Panc1 (cell line): ENCODE measurements at regions not wholly inside any gene's neighbourhood (a gene's known extent, or its start where the extent isn't known, plus 50 kb on each side); places are given as distances from the start of the nearest gene placed in this dataset.

Experiments used
- ATAC-seq: fragments of 200-7000 bp; cut with Tn5 transposase; 2 replicates; pipeline ENCODE4 v1.9.1; 2020; ENCODE audit warnings: mild to moderate bottlenecking, moderate library complexity
- BruUV-seq: library from RNA; stranded (reverse); fragments of 400-500 nt; replicated peaks from 2 replicates; lab custom pipeline; 2021; lab: Mats Ljungman, UMichigan
- CTCF ChIA-PET: fragments of 300-600 bp; sonication (Branson Sonifier 250); formaldehyde crosslinking; loops from one replicate; lab custom pipeline; 2022; ENCODE audit warnings: antibody characterized with exemption; lab: Charles Lee
- POLR2A ChIA-PET: fragments of 300-600 bp; sonication (Branson Sonifier 250); formaldehyde crosslinking; loops from one replicate; lab custom pipeline; 2022; ENCODE audit warnings: antibody characterized with exemption; lab: Charles Lee
- DNase-seq: peaks from one replicate; pipeline ENCODE4 v3.0.0-alpha.2; 2010; ENCODE audit warnings: low read depth, low spot score
- H3K27ac ChIP-seq: 2 replicates; pipeline ENCODE4 v1.5.1; 2011; ENCODE audit warnings: mild to moderate bottlenecking, low read length, inconsistent platforms
- H3K27me3 ChIP-seq: fragments of 200-500 bp; sonication (Bioruptor generic); 2 replicates; pipeline ENCODE4 v1.6.0; 2014; ENCODE audit warnings: low read length, inconsistent platforms; ENCODE audit not compliant: control insufficient read depth, insufficient read depth
- H3K36me3 ChIP-seq: fragments of 200-500 bp; sonication (Bioruptor generic); 2 replicates; pipeline ENCODE4 v1.5.1; 2014; ENCODE audit warnings: inconsistent platforms, mild to moderate bottlenecking, low read length, moderate library complexity; ENCODE audit not compliant: control insufficient read depth, insufficient read depth
- H3K4me1 ChIP-seq: 2 replicates; pipeline ENCODE4 v1.5.1; 2011; ENCODE audit warnings: inconsistent platforms, mild to moderate bottlenecking, low read length, moderate library complexity; ENCODE audit not compliant: control insufficient read depth, insufficient read depth
- H3K4me3 ChIP-seq, 2 experiments: 2 replicates each; pipeline ENCODE4 v1.5.1; 2011 to 2012; ENCODE audit warnings: low read depth in 2 of 2, low read length in 2 of 2, mild to moderate bottlenecking in 2 of 2, inconsistent platforms in 1 of 2, moderate library complexity in 1 of 2
- H3K9me3 ChIP-seq: fragments of 200-500 bp; sonication (Bioruptor generic); 2 replicates; pipeline ENCODE4 v1.5.1; 2014; ENCODE audit warnings: low read depth, mild to moderate bottlenecking, inconsistent platforms, low read length, moderate library complexity; ENCODE audit not compliant: control insufficient read depth, insufficient read depth
- POLR2AphosphoS5 ChIP-seq: IDR thresholded peaks from 2 replicates; pipeline ENCODE4 v1.6.1; 2012; ENCODE audit warnings: mild to moderate bottlenecking, low read depth, low read length, moderate library complexity
- SIN3A ChIP-seq: IDR thresholded peaks from 2 replicates; pipeline ENCODE4 v1.6.1; 2012; ENCODE audit warnings: low read depth, mild to moderate bottlenecking, low read length, moderate library complexity, borderline replicate concordance; ENCODE audit not compliant: insufficient read depth
- TCF7L2 ChIP-seq: IDR thresholded peaks from 2 replicates; pipeline ENCODE4 v1.6.1; 2011; ENCODE audit warnings: mild to moderate bottlenecking, low read depth, low read length, inconsistent platforms
- in situ Hi-C: cut with HindIII; loops from 2 replicates; pipeline ENCODE4 v1.10.0; 2016; ENCODE audit warnings: low sequenced_read_pairs, low pct_unique_long_range_greater_than_20kb
- intact Hi-C: fragments of 100-400 bp; cut with micrococcal nuclease; formaldehyde crosslinking; loops from one replicate; pipeline ENCODE4 v1.10.0; 2022; ENCODE audit not compliant: unreplicated experiment
- TF ChIP-seq, protein P1 (sequence below), 2 experiments: IDR thresholded peaks; 2 replicates each; pipeline ENCODE4 v1.6.1; 2011 to 2012; ENCODE audit warnings: low read depth in 2 of 2, control low read depth in 1 of 2, low read length in 1 of 2, mild to moderate bottlenecking in 1 of 2, moderate library complexity in 1 of 2; ENCODE audit not compliant: insufficient read depth in 1 of 2
- TF ChIP-seq, protein P2 (sequence below): fragments of 450-650 bp; IDR thresholded peaks from 2 replicates; pipeline ENCODE4 v1.5.1; 2017; ENCODE audit warnings: mild to moderate bottlenecking

DNA sequence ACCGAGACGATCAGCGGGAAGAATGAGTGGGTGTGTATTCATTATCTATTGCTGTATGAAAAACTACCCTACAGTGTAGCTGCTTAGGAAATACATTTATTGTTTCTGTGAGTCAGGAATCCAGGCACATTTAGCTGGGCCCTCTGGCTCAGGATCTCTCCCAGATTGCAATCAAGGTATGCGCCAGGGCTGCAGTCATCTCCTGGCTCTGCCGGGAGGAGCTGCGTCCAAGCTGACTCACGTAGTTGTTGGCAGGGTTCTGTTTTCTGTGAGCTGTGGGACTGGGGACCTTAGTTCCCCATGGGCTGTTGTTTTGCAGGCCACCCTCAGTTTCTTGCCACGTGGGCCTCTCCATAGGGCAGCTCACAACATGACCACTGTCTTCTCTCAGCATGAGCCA, 68.2 kb upstream of the FUCA2 start:
- in situ Hi-C loops: no loop called here
- H3K4me1 ChIP-seq: peaks cover 8% of the 10 kb centered on the region; the same call in 1 of the 2 replicates
- ChIA-PET POLR2A (interaction anchor here (1.1 kb wide), 1 partner anchor 91 kb away, joined by 10 read pairs; no protein-coding TSS in a partner anchor), CTCF (no interaction called here)
- TF ChIP-seq, protein P1, sequence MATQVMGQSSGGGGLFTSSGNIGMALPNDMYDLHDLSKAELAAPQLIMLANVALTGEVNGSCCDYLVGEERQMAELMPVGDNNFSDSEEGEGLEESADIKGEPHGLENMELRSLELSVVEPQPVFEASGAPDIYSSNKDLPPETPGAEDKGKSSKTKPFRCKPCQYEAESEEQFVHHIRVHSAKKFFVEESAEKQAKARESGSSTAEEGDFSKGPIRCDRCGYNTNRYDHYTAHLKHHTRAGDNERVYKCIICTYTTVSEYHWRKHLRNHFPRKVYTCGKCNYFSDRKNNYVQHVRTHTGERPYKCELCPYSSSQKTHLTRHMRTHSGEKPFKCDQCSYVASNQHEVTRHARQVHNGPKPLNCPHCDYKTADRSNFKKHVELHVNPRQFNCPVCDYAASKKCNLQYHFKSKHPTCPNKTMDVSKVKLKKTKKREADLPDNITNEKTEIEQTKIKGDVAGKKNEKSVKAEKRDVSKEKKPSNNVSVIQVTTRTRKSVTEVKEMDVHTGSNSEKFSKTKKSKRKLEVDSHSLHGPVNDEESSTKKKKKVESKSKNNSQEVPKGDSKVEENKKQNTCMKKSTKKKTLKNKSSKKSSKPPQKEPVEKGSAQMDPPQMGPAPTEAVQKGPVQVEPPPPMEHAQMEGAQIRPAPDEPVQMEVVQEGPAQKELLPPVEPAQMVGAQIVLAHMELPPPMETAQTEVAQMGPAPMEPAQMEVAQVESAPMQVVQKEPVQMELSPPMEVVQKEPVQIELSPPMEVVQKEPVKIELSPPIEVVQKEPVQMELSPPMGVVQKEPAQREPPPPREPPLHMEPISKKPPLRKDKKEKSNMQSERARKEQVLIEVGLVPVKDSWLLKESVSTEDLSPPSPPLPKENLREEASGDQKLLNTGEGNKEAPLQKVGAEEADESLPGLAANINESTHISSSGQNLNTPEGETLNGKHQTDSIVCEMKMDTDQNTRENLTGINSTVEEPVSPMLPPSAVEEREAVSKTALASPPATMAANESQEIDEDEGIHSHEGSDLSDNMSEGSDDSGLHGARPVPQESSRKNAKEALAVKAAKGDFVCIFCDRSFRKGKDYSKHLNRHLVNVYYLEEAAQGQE (IDR thresholded peaks at IDR 0.05; ENCODE audit: insufficient read depth in 1 of 2, low read depth in 2 of 2, low read length in 1 of 2): no peak
- TF ChIP-seq POLR2AphosphoS5 (no peak), TCF7L2 (no peak), SIN3A (no peak)
- TF ChIP-seq, protein P2, sequence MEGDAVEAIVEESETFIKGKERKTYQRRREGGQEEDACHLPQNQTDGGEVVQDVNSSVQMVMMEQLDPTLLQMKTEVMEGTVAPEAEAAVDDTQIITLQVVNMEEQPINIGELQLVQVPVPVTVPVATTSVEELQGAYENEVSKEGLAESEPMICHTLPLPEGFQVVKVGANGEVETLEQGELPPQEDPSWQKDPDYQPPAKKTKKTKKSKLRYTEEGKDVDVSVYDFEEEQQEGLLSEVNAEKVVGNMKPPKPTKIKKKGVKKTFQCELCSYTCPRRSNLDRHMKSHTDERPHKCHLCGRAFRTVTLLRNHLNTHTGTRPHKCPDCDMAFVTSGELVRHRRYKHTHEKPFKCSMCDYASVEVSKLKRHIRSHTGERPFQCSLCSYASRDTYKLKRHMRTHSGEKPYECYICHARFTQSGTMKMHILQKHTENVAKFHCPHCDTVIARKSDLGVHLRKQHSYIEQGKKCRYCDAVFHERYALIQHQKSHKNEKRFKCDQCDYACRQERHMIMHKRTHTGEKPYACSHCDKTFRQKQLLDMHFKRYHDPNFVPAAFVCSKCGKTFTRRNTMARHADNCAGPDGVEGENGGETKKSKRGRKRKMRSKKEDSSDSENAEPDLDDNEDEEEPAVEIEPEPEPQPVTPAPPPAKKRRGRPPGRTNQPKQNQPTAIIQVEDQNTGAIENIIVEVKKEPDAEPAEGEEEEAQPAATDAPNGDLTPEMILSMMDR: no peak
- no peak overlapping the region for H3K27ac ChIP-seq
- H3K4me3 ChIP-seq: no peak overlapping the region
- ATAC-seq (peak; percentile 73; the same call in 1 of the 2 replicates), DNase-seq (no peak)
- intact Hi-C loops: loop anchor here (5.0 to 10.0 kb wide), 4 partner anchors 98 to 365 kb away; partner anchors contain the start of gene PHACTR2
- BruUV-seq: no TSS peak
- H3K36me3 ChIP-seq: no peaks in the 10 kb centered on the region
- no peaks in the 10 kb centered on the region for H3K27me3 ChIP-seq
- no peaks in the 10 kb centered on the region for H3K9me3 ChIP-seq

DNA sequence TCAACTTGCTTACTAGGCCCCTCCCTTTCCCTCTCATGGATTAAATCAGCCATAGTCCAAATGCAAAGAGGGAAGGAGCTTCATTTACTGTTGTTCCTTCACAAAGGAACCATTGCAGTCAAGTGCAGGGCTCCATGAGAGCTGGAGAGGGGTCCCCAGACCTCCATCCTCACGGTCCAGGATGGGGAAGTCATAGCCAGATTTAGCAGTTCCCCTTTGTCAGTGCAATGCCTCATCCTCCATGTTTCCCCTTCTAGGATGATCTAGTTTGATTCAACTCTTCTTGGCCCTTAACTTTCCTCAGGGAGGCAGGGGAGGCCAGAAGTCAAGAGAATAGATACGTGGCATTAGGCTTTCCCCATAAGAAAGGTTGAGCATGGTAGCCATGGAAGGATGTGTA, 66.5 kb upstream of the FUCA2 start:
- no TSS peak for BruUV-seq
- H3K36me3 ChIP-seq: no peaks in the 10 kb centered on the region
- H3K9me3 ChIP-seq: no peaks in the 10 kb centered on the region
- no peak overlapping the region for H3K4me3 ChIP-seq
- ChIA-PET POLR2A (no interaction called here), CTCF (no interaction called here)
- in situ Hi-C loops: no loop called here
- no peak for ATAC-seq
- TF ChIP-seq, protein P2: no peak
- TF ChIP-seq, protein P1 (IDR thresholded peaks at IDR 0.05; ENCODE audit: insufficient read depth in 1 of 2, low read depth in 2 of 2, low read length in 1 of 2): no peak
- TF ChIP-seq TCF7L2: no peak
- no peak for TF ChIP-seq SIN3A
- no peak for TF ChIP-seq POLR2AphosphoS5
- no peak for DNase-seq
- no peak overlapping the region; the same call in 1 of the 2 replicates for H3K27ac ChIP-seq
- no peaks in the 10 kb centered on the region for H3K27me3 ChIP-seq
- peaks cover 8% of the 10 kb centered on the region; the same call in 1 of the 2 replicates for H3K4me1 ChIP-seq
- intact Hi-C loops: loop anchor here (5.0 to 10.0 kb wide), 4 partner anchors 99 to 367 kb away; partner anchors contain the start of gene PHACTR2
